Midbrain (tissue), 1 donor: ENCODE measurements at regions not wholly inside any gene's neighbourhood (a gene's known extent, or its start where the extent isn't known, plus 50 kb on each side); places are given as distances from the start of the nearest gene placed in this dataset.

Experiments
- DNase-seq: peaks from one replicate; lab custom pipeline; 2025; lab: John Stamatoyannopoulos, UW

- DNase-seq = no peak
Measured at GRCh38 chr13:75052616-75053015, 429.4 kb downstream of the TBC1D4 start.

GRCh38 chr13:75050419-75051046 is 431.4 kb downstream of the TBC1D4 start:
- no peak for DNase-seq

- DNase-seq = no peak
Measured at GRCh38 chr13:75049735-75050335, 432.1 kb downstream of the TBC1D4 start.

GRCh38 chr13:75042807-75043206 is 439.2 kb downstream of the TBC1D4 start:
- DNase-seq = no peak

GRCh38 chr13:75038393-75039113 is 443.4 kb downstream of the TBC1D4 start:
- DNase-seq = no peak

GRCh38 chr13:75025956-75026355 is 456.0 kb downstream of the TBC1D4 start:
- no peak for DNase-seq

- DNase-seq = no peak
Measured at GRCh38 chr13:75024602-75025001, 457.4 kb downstream of the TBC1D4 start.

- DNase-seq = no peak
Measured at GRCh38 chr13:75023609-75024008, 458.4 kb downstream of the TBC1D4 start.

GRCh38 chr13:75021151-75021550 is 460.8 kb downstream of the TBC1D4 start:
- DNase-seq = no peak

GRCh38 chr13:75016225-75016624 is 465.7 kb downstream of the TBC1D4 start:
- no peak for DNase-seq

GRCh38 chr13:75013818-75014217 is 468.2 kb downstream of the TBC1D4 start:
- DNase-seq = no peak

GRCh38 chr13:75010941-75011340 is 471.0 kb downstream of the TBC1D4 start:
- no peak for DNase-seq

- no peak for DNase-seq
Measured at GRCh38 chr13:75008926-75009325, 473.0 kb downstream of the TBC1D4 start.

- DNase-seq = no peak
Measured at GRCh38 chr13:74990992-74991391, 491.0 kb downstream of the TBC1D4 start.

- DNase-seq = no peak
Measured at GRCh38 chr13:74987124-74987690, 494.8 kb downstream of the TBC1D4 start.

GRCh38 chr13:74986609-74987008 is 495.4 kb downstream of the TBC1D4 start:
- DNase-seq = no peak

- DNase-seq = no peak
Measured at GRCh38 chr13:74979703-74980102, 502.3 kb downstream of the TBC1D4 start.

- DNase-seq = no peak
Measured at GRCh38 chr13:74978591-74978990, 503.4 kb downstream of the TBC1D4 start.

- peak; percentile 10 for DNase-seq
Measured at GRCh38 chr13:74977498-74977897, 504.5 kb downstream of the TBC1D4 start.

- DNase-seq = no peak
Measured at GRCh38 chr13:74975111-74975510, 506.9 kb downstream of the TBC1D4 start.

GRCh38 chr13:74973935-74974879 is 507.8 kb downstream of the TBC1D4 start:
- DNase-seq = no peak

- DNase-seq = no peak
Measured at GRCh38 chr13:74969419-74969818, 512.5 kb downstream of the TBC1D4 start.
